Caki2 (cell line): ENCODE measurements at regions not wholly inside any gene's neighbourhood (a gene's known extent, or its start where the extent isn't known, plus 50 kb on each side); places are given as distances from the start of the nearest gene placed in this dataset.
"Not testable (repeated sequence)": the region's sequence is repeated elsewhere in the genome, so short reads cannot be mapped to it uniquely, and the experiment has no call there.

Experiments
- DNase-seq: peaks from one replicate; pipeline ENCODE4 v3.0.0-alpha.2; 2015; ENCODE audit warnings: low read depth
- in situ Hi-C: cut with HindIII; loops from 2 replicates; pipeline ENCODE4 v1.10.0; 2016; ENCODE audit warnings: low sequenced_read_pairs, low pct_unique_long_range_greater_than_20kb, mixed read lengths

DNA sequence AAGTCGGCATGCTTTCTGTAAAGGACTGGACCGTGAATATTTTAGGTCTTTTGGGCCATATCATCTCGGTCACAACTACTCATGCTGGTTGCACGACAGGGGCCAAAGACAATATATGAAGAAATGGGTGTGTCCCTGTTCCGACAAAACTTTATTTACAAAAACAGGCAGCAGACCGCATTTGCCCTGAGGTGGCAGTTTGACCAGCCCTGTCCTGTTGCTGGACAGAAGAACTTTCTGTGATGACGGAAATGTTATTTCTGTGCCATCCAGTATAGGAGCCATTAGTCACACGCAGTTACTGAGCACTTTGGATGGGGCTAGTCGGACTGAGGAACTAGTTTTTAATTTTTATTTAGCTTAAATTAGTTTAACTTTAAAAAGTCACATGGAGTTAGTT, 112.8 kb upstream of the CARD11 start:
- no peak for DNase-seq
- in situ Hi-C loops: no loop called here

DNA sequence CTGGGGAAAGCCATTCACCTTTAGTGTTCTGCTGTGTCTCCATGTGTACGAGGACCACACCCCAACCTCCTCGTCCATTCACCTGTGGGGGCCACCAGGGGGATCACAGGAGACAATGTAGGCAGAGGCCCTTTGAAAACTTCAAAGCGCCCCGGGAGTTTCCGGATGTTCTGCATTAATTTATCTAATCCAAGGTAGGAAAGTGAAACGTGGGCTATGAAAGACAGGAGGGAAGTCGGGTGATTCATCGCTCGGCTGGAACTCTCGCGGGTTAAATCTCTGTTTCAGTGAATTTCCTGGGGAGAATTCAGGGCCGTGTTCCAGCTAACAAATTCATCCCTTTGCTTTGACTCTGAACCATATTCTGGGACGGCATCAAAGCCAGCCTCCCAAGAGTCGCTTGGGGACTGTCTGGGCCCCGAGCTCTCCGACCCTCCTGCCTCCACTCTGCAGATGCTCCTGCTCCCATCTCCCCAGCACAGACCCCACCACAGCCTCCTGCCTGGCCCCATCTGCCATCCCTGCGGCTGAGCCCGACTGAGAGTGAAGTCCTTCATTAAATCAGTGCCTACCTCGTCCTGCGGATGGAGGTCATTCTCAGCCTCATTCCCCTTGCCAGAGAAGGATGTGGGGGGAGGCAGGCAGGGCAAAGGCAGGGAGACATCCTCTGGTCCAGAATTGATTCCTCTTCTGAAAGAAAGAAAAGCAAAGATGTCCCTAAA, 114.1 kb upstream of the CARD11 start:
- DNase-seq: no peak
- in situ Hi-C loops: no loop called here

DNA sequence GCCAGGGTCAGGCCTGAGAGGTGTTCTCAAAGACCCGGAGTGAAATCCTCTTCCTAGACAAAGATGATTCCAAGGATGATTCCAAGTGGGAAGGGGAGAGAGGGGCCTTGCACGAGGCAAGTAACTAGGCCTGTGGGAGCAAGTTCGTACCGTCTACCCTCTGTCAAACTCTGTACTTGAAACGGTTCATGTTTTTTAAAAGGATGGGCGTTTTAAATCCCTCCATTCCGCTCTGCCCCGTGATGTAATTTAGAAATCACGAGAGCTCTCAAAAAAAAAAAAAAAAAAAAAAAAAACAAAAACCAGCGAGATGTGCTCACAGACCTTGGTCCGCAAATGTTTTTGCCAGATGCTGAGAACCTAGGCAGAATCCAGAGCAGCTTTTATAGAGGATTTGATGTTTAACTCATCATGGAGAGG, 114.7 kb upstream of the CARD11 start:
- no peak for DNase-seq
- in situ Hi-C loops: no loop called here

DNA sequence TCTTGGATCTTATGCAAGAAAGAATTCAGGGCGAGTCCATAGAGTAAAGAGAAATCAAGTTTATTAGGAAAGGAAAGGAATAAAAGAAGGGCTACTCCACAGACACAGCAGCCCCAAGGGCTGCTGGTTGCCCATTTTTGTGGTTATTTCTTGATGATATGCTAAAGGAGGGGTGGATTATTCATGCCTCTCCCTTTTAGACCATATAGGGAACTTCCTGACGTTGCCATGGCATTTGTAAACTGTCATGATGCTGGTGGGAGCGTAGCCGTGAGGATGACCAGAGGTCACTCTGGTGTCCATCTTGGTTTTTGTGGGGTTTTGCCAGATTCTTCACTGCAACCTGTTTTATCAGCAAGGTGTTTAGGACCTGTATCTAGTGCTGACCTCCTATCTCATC, 115.4 kb upstream of the CARD11 start:
- DNase-seq: no peak
- in situ Hi-C loops: no loop called here

DNA sequence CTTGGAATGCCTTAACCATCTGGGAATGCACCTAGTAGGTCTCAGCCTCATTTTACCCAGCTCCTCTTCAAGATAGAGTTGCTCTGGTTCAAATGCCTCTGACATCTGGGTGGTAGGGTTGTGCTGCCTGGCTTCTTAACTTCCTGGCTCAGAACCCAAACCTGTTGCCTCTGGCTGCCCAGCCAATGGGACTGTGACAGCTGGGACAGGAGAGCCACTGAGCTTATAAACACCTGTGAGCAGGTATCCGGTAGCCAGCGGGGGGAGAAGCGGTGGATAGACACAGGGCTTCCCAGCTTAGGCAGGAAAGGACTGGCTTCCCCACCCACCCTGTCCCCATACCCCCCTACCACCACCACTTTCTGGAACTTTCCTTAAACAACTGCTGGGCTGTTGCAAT, 115.8 kb upstream of the CARD11 start:
- no peak for DNase-seq
- in situ Hi-C loops: no loop called here

DNA sequence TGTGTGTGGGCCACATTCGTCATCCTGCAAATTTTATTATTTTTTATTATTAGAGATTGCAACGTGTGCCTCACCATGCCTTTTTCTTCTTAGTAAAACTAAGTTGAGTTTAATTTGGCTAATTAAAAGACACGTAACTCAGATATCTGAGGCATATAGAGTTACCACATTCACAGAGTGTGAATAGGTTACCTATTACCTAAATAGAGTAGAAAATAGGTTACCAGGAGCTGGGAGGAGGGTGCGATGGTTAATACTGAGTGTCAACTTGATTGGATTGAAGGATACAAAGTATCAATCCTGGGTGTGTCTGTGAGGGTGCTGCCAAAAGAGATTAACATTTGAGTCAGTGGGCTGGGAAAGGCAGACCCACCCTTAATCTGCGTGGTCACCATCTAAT, 116.3 kb upstream of the CARD11 start:
- in situ Hi-C loops, DNase-seq: not testable (repeated sequence)

DNA sequence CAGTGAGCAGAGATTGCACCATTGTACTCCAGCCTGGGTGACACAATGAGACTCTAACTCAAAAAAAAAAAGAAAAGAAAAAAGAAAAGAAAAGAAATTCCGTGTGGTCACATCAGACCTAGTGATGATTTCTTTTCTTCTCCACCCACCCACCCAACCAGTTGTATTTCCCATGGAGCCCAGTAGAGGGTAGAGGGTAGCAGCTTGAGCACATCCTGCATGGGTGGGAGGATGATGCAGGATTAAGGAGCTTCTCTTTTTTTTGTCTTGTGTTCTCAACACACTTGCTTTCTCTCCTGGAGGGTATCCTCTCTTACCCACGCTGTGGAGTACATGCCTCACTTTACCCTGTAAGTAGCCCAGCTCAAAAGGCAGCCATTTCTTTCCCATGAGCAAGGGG, 118.6 kb upstream of the CARD11 start:
- DNase-seq: no peak
- in situ Hi-C loops: no loop called here

DNA sequence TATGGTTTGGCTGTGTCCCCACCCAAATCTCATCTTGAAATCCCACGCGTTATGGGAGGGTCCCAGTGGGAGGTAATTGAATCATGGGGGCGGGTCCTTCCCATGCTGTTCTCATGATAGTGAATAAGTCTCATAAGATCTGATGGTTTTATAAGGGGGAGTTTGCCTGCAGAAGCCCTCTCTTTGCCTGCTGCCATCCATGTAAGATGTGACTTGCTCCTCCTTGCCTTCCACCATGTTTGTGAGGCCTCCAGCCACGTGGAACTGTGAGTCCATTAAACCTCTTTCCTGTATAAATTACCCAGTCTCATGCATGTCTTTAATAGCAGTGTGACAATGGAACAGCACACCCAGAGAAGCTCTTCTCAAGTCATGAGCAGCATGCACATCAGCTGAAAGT, 119.1 kb upstream of the CARD11 start:
- in situ Hi-C loops, DNase-seq: not testable (repeated sequence)

DNA sequence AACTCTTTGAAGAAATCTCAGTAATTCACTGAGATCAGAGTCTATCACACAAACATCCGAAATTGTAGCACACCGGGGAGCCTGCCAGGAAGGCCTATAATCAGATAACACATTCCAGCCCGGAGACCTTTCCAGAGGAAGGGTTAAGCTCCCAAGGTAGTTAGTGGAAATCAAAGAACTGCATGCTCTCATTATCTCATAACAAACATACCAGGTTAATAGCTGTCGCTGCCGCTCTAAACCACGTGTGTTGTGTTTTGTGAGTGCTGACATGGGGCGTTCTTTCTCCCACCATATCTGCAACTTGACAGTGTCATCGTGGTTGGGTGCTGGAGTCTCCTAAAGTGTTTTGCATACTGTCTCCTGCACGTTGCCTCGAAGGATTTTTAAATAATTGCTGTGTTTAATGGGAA, 120.7 kb upstream of the CARD11 start:
- in situ Hi-C loops: no loop called here
- DNase-seq: no peak

DNA sequence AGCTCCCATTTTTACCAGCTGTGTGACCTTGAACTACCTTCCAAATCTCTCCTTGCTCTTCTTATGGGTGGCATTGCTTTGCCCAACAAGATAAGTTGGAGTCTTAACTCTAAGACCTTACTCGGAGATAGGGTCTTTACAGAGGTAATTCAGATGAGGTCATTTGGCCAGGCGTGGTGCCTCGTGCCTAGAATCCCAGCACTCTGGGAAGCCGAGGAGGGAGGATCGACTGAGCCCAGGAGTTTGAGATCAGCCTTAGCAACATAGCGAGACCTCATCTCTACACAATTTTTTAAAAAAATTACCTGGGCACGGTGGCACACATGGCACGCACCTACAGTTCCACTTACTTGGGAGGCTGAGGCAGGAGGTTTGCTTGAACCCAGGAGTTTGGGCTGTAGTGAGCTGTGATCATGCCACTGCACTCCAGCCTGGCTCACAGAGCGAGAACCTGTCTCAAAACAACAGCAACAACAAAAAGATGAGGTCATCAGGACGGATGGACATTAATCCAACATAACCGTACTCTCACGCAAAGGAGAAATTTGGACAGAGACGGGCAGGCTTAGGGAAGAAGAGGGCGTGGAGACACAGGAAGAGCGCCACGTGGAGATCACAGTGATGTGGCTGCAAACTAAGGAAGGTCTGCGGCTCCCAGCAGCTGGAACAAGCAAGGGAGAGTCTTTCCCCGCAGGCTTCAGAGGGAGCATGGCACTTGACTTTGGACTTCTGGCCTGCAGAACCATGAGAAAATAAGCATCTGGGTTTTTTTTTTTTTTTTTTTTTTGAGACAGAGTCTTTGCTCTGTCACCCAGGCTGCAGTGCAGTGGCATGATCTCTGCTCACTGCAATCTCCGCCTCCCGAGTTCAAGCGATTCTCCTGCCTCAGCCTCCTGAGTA, 122.3 kb upstream of the CARD11 start:
- in situ Hi-C loops: no loop called here
- no peak for DNase-seq

DNA sequence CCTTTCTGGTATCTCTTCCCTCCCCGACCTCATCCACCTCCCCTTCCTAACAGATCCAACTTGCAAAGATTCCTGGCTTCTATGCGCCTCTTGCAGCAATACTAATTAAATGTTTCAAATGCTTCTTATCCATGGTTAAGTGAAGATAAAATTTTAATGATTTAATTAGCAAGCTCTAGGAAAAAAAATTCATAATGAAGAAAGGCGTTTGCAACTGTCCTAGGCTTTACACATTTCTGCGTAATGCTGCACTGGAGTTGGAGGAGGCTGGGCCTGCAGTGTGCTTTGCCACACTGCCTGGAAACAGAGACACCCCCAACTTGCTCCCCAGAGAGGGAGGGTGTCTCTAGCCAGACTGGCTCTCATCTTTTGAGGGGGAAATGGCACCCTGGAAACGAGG, 123.9 kb upstream of the CARD11 start:
- in situ Hi-C loops: no loop called here
- DNase-seq: no peak

DNA sequence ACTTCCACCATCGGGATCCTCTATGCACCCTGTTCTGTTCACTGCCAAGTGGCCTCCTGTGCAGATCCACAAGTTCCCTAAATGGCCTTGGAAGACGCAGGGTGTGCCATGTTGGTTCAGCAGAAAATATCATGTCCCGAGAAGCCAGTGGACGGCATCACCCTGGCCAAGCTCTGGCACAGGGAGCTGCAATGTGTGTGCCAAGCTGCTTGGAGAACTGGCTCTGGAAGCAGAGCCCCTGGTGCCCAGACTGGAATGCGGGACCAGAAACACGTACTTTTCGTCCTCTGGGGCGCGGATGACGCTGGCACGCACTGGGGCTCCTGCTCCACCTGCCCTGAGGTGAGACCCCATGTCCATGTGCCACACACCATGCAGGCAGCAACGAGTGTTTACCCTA, 124.7 kb upstream of the CARD11 start:
- in situ Hi-C loops: no loop called here

DNA sequence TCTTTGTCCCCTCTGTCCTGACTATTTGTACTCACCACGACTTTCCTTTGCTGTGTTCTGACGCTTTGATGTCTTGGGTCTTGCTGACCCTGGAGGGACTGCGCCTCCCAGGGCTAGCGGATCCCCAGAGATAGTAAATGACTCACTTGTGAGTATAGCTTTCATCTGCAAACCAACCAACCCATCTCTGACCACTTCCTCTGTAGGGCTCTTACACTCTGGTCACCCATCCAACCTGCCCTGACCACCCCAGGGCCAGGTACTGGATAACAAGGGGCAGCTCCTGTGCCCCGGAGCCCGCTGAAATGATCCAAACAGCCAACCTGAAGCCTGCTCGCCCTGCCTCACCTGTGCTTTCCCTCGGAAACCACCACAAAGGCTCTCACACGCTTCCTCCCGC, 125.2 kb upstream of the CARD11 start:
- in situ Hi-C loops: no loop called here
- no peak for DNase-seq

More for the DNA sequence above, 124.7 kb upstream of the CARD11 start:
- no peak for DNase-seq

DNA sequence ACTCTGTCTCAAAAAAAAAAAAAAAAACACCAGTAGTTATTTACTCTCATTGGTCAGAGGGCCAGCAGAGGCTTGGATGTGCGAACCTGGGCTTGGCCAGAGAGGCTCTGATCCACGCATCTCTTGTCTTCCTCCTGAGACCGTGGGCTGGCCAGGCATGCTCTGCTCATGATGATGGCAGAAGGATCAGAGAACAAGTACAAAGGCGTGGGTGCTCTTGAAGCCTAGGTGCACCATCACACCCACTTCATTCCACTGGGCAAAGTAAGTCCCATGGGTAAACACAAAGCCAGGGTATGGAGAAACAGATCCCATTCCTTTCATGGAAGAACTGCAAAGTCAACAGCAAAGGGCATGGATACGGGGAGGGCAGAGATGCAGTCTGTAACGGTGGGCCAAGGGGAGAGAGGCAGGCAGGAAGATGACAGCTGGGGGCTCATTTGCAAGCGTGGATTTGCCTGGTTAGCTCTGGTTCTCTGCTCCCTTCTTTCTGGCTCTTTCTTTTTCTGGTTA, 128.2 kb upstream of the SDK1 start:
- no peak for DNase-seq
- in situ Hi-C loops: no loop called here

DNA sequence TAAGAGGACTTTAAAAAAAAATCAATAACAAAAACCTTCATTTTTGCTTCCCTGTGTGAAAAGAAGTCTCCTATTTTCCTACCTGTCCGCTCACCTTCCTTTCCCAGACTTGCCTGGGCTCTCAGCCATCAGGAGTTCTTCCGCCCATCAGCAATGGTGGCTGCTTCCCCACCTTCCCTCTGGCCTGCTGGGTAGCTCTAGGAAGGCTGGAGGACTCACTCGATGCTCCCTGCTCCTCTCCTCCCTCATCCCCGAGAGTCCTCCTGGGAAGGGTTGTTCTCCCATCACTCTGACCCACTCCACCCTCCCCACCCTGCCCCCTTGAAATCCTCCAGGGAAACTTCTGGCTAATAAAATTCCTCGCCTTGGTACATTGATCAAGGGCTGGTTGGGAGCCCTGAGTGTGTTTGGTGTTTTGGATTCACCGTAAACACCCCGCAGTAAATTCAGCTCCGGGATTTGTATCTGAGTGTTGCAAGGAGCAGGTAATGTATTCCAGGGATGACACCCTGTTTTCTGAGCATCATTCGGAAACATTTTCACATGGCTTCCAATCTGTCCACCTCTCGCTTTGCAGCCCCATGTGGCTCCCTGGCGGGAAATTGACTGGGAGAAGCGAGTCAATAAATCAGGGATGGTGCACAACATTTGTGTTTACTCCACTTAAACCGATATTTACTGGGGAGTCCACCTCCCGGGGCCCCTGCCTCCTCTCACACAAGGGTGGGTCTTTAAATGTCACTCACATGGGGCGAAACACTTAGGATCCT, 126.4 kb upstream of the SDK1 start:
- no peak for DNase-seq
- in situ Hi-C loops: no loop called here

DNA sequence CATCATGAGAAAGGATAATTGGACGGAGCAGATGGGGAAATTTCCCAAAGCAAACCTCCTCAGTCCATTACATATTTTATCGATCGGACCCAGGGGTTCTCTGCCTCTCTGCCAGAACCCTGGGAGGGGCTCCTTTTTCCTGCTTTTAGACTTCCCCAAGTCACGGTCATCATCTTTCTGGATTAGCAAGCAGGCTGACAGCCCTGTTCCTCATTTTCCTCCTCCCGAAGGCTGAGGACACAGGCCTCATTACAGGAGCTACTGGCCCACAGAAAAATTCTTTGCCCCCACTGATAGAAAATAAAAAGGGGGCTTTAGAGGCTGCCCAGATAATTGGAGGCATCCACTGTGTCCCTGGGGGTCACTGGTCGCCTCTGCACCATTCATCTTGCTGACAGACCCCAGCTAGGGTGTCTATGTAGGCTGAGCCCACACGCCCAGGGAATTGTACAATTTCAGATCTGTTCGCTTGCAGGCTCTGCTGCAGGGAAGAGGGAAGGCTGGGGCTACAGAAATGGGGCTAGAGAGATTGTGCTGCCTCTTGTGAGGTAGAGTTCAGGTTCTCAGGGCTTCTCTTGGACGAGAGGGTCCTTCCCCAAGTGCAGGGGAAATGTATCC, 125.7 kb upstream of the SDK1 start:
- in situ Hi-C loops: no loop called here
- no peak for DNase-seq

DNA sequence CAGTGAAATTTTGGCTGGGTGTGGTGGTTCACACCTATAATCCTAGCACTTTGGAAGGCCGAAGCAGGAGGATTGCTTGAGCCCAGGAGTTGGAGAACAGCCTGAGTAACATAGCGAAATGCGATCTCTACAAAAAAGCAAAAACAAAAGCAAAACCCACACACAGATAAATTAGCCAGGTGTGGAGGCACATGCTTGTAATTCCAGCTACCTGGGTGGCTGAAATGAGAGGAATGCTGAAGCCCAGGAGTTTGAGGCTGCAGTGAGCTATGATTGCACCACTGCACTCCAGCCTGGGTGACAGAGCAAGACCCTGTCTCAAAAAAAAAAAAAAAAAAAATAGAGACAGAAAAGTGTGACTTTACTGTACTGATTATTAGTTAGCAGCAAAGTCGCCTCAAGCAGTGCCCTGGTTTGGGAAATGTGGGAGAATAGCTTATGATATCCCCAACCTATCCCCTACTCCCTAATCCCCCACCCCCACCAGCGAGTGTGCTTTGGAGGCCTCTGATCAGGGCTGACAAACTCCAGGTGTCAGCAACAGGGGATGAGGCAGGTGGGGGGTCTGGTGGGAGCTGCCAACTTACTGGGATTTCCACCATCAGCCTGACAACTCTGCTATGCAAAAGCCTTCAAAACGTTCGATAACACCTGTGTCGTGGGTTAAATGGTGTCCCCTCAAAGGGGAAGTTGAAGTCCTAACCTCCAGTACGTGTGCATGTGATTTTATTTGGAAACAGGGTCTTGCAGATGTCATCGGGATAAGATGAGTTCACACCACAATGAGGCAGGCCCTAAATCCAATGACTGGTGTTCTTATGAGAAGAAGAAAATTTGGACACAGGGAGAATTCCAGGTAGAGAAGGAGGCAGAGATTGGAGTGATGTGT, 124.7 kb upstream of the SDK1 start:
- in situ Hi-C loops: no loop called here
- no peak for DNase-seq
